Ovary (tissue), 3 donors: ENCODE measurements at regions not wholly inside any gene's neighbourhood (a gene's known extent, or its start where the extent isn't known, plus 50 kb on each side); places are given as distances from the start of the nearest gene placed in this dataset.

ENCODE experiments used
- EP300 ChIP-seq: sonication (generic); formaldehyde crosslinking; IDR thresholded peaks from one replicate; pipeline ENCODE4 v1.6.1; 2017; ENCODE audit warnings: antibody characterized with exemption
- TF ChIP-seq, protein P1 (sequence below), 3 donors: fragments of 450-650 bp in 2 of 3; fragments of 200-600 bp in 1 of 3; IDR thresholded peaks; one replicate each; pipeline versions ENCODE4 v1.5.1 to v1.8.0; 2016 to 2022; ENCODE audit warnings: antibody characterized with exemption in 3 of 3, mild to moderate bottlenecking in 1 of 3
- donor health status: DM: no; HTN: no; CAD: no.

DNA sequence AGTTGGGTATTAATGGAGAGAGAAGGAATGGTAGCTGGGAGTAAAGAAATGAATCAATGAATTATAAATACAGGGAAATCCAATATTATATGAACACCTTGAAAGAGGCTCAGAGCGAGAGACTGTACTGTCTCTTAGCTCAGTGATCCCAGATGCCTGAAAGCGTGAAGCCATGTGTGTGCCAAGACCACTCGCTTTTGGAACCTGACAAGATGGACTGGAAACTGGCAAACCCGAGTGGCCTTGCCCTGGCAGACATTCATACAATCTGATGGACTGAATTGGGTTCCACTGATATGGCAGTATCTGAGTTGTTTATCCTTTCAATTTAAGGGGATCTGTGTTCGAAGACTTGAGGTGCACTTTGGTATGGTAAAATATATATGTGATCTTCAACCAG lies 170.3 kb downstream of the ERCC6L2 start:
- TF ChIP-seq, protein P1, sequence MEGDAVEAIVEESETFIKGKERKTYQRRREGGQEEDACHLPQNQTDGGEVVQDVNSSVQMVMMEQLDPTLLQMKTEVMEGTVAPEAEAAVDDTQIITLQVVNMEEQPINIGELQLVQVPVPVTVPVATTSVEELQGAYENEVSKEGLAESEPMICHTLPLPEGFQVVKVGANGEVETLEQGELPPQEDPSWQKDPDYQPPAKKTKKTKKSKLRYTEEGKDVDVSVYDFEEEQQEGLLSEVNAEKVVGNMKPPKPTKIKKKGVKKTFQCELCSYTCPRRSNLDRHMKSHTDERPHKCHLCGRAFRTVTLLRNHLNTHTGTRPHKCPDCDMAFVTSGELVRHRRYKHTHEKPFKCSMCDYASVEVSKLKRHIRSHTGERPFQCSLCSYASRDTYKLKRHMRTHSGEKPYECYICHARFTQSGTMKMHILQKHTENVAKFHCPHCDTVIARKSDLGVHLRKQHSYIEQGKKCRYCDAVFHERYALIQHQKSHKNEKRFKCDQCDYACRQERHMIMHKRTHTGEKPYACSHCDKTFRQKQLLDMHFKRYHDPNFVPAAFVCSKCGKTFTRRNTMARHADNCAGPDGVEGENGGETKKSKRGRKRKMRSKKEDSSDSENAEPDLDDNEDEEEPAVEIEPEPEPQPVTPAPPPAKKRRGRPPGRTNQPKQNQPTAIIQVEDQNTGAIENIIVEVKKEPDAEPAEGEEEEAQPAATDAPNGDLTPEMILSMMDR (IDR thresholded peaks at IDR 0.05) = no peak
- TF ChIP-seq EP300 = no peak
